ENCODE measurements at regions not wholly inside any gene's neighbourhood (a gene's known extent, or its start where the extent isn't known, plus 50 kb on each side); places are given as distances from the start of the nearest gene placed in this dataset.

DNA sequence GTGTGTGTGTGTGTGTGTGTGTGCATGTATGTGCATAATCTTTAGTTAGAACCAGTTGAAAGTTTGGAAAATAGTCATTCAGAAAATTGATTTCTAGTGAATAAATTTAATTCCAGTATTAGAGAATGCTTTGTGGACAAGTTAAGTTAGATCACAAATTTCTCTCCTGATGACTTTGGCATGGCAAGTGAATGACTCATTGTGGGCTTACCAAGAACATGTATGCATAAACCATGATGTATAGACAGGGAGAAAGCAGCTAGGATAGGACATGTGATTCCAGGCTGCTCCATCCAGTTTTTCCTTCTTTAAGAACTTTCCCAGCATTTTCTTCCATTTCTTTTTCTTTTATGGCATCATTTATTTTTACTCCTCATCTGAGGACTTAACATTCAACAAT lies 85.7 kb upstream of the SGCD start:
- no peak for TF ChIP-seq CTCF (IDR thresholded peaks at IDR 0.05)
- no peak for TF ChIP-seq RNF2 (IDR thresholded peaks at IDR 0.05; ENCODE audit: borderline replicate concordance, low read depth)
- TF ChIP-seq HDAC2 (IDR thresholded peaks at IDR 0.05): no peak
- TF ChIP-seq EHMT2 (IDR thresholded peaks at IDR 0.05; ENCODE audit: low read depth): no peak
- TF ChIP-seq POLR2A (IDR thresholded peaks at IDR 0.05; ENCODE audit: low read length): no peak
- TF ChIP-seq NPAS2 (CRISPR knock-in tag; IDR thresholded peaks at IDR 0.05; ENCODE audit: borderline replicate concordance): no peak
- no peak for TF ChIP-seq MAX (IDR thresholded peaks at IDR 0.05)
- no peak for TF ChIP-seq BHLHE40 (IDR thresholded peaks at IDR 0.05; ENCODE audit: low read depth, low read length)
- TF ChIP-seq RAD21 (conservative IDR thresholded peaks at IDR 0.05 in 1 of 2, IDR thresholded peaks at IDR 0.05 in 1 of 2): no peak
- no peak for TF ChIP-seq CHD2 (IDR thresholded peaks at IDR 0.05; ENCODE audit: low read length, partially characterized antibody)
- no peak for TF ChIP-seq EP300 (IDR thresholded peaks at IDR 0.05)
- no peak for TF ChIP-seq HMGXB4 (CRISPR knock-in tag; IDR thresholded peaks at IDR 0.05; ENCODE audit: borderline replicate concordance)

All from A549 (cell line).